HL-60 (cell line): ENCODE measurements at regions not wholly inside any gene's neighbourhood (a gene's known extent, or its start where the extent isn't known, plus 50 kb on each side); places are given as distances from the start of the nearest gene placed in this dataset.
A peak's percentile ranks its signal among the peaks of the same experiment; 100 is the strongest.
"Not testable (repeated sequence)": the region's sequence is repeated elsewhere in the genome, so short reads cannot be mapped to it uniquely, and the experiment has no call there.

Source experiments
- DNase-seq, 2 experiments: peaks; one replicate each; pipeline ENCODE4 v3.0.0-alpha.2; 2010 to 2020; ENCODE audit warnings: low read depth in 1 of 2, low spot score in 1 of 2
- H3K27ac ChIP-seq: fragments of 250-450 bp; sonication (Bioruptor Pico); replicated peaks from 2 replicates; pipeline ENCODE4 v1.5.1; 2020; ENCODE audit warnings: mild to moderate bottlenecking, moderate library complexity
- H3K27me3 ChIP-seq: fragments of 250-450 bp; sonication (Bioruptor Pico); 2 replicates; pipeline ENCODE4 v1.5.1; 2021; ENCODE audit warnings: mild to moderate bottlenecking, moderate library complexity; ENCODE audit not compliant: insufficient read depth, poor library complexity, severe bottlenecking
- H3K4me3 ChIP-seq: replicated peaks from 2 replicates; pipeline ENCODE4 v1.5.1; 2011; ENCODE audit warnings: mild to moderate bottlenecking, control low read depth, low read length; ENCODE audit not compliant: insufficient read depth
- GABPA ChIP-seq: IDR thresholded peaks from 2 replicates; pipeline ENCODE4 v1.6.1; 2012; ENCODE audit warnings: low read depth
- POLR2AphosphoS5 ChIP-seq: IDR thresholded peaks from 2 replicates; pipeline ENCODE4 v1.6.1; 2012; ENCODE audit warnings: low read depth
- SPI1 ChIP-seq: IDR thresholded peaks from 2 replicates; pipeline ENCODE4 v1.6.1; 2012; ENCODE audit warnings: low read depth, mild to moderate bottlenecking, borderline replicate concordance
- TF ChIP-seq, protein P1 (sequence below): IDR thresholded peaks from one replicate; pipeline ENCODE4 v1.5.1; 2011; ENCODE audit warnings: low read length, control low read depth, inconsistent platforms; ENCODE audit not compliant: insufficient read depth
- TF ChIP-seq, protein P2 (sequence below): IDR thresholded peaks from 2 replicates; pipeline ENCODE4 v1.6.1; 2012; ENCODE audit warnings: low read depth; ENCODE audit not compliant: insufficient replicate concordance

- H3K4me3 ChIP-seq = no peak overlapping the region
- TF ChIP-seq, protein P1, sequence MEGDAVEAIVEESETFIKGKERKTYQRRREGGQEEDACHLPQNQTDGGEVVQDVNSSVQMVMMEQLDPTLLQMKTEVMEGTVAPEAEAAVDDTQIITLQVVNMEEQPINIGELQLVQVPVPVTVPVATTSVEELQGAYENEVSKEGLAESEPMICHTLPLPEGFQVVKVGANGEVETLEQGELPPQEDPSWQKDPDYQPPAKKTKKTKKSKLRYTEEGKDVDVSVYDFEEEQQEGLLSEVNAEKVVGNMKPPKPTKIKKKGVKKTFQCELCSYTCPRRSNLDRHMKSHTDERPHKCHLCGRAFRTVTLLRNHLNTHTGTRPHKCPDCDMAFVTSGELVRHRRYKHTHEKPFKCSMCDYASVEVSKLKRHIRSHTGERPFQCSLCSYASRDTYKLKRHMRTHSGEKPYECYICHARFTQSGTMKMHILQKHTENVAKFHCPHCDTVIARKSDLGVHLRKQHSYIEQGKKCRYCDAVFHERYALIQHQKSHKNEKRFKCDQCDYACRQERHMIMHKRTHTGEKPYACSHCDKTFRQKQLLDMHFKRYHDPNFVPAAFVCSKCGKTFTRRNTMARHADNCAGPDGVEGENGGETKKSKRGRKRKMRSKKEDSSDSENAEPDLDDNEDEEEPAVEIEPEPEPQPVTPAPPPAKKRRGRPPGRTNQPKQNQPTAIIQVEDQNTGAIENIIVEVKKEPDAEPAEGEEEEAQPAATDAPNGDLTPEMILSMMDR = no peak
- no peak for TF ChIP-seq GABPA
- TF ChIP-seq, protein P2, sequence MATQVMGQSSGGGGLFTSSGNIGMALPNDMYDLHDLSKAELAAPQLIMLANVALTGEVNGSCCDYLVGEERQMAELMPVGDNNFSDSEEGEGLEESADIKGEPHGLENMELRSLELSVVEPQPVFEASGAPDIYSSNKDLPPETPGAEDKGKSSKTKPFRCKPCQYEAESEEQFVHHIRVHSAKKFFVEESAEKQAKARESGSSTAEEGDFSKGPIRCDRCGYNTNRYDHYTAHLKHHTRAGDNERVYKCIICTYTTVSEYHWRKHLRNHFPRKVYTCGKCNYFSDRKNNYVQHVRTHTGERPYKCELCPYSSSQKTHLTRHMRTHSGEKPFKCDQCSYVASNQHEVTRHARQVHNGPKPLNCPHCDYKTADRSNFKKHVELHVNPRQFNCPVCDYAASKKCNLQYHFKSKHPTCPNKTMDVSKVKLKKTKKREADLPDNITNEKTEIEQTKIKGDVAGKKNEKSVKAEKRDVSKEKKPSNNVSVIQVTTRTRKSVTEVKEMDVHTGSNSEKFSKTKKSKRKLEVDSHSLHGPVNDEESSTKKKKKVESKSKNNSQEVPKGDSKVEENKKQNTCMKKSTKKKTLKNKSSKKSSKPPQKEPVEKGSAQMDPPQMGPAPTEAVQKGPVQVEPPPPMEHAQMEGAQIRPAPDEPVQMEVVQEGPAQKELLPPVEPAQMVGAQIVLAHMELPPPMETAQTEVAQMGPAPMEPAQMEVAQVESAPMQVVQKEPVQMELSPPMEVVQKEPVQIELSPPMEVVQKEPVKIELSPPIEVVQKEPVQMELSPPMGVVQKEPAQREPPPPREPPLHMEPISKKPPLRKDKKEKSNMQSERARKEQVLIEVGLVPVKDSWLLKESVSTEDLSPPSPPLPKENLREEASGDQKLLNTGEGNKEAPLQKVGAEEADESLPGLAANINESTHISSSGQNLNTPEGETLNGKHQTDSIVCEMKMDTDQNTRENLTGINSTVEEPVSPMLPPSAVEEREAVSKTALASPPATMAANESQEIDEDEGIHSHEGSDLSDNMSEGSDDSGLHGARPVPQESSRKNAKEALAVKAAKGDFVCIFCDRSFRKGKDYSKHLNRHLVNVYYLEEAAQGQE = no peak
- no peak for TF ChIP-seq SPI1
- TF ChIP-seq POLR2AphosphoS5 = no peak
- H3K27me3 ChIP-seq = no peaks in the 10 kb centered on the region
- H3K27ac ChIP-seq = no peak overlapping the region
- DNase-seq = no peak
These were observed 114.7 kb upstream of the IGLL5 start for GRCh38 chr22:22772883-22773282.

- Histone ChIP-seq H3K4me3 (no peak overlapping the region), H3K27ac (no peak overlapping the region), H3K27me3 (no peaks in the 10 kb centered on the region)
- DNase-seq = no peak
- TF ChIP-seq, protein P2 = no peak
- TF ChIP-seq GABPA = no peak
- no peak for TF ChIP-seq SPI1
These were observed 114.2 kb upstream of the IGLL5 start for GRCh38 chr22:22773427-22773826.

DNA sequence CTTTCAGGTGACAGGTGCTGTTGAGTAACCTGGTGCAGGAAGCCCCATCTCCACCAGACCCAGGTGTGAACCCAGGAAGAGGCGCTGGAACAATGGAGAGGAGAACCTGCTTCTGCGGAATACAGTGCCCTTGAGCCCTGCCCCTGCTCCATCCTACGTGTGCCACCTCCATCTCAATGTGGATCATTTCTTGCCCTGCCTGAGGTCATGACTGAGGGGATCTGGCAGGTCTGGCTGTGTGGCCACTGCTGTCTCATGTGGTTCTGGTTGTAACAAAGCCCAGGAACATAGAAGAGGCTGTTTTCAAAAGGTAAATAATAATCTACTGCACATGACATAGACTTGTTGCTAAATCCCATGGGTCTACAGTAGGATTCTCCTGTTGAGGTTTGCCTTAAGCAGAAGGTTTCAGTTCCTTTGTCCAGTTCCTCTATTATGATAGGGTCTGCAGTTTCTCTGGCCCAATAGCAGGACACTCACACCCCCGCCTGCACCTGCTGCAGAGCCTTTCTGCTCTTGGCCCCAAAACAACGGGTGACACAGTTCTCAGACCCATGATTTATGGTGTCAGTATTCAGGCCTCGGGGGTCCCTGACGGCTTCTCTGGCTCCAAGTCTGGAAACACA is 113.5 kb upstream of the IGLL5 start:
- no peak for DNase-seq
- Histone ChIP-seq H3K4me3 (no peak overlapping the region), H3K27me3 (no peaks in the 10 kb centered on the region), H3K27ac (no peak overlapping the region)
- TF ChIP-seq GABPA (no peak), POLR2AphosphoS5 (no peak), SPI1 (peak; percentile 26; the same call in 1 of the 2 replicates)
- TF ChIP-seq, protein P1 = no peak
- TF ChIP-seq, protein P2 = no peak

GRCh38 chr22:22774762-22775161 is 112.9 kb upstream of the IGLL5 start:
- H3K4me3 ChIP-seq, DNase-seq, H3K27me3 ChIP-seq, H3K27ac ChIP-seq: not testable (repeated sequence)
